ENCODE measurements at regions not wholly inside any gene's neighbourhood (a gene's known extent, or its start where the extent isn't known, plus 50 kb on each side); places are given as distances from the start of the nearest gene placed in this dataset.

DNA sequence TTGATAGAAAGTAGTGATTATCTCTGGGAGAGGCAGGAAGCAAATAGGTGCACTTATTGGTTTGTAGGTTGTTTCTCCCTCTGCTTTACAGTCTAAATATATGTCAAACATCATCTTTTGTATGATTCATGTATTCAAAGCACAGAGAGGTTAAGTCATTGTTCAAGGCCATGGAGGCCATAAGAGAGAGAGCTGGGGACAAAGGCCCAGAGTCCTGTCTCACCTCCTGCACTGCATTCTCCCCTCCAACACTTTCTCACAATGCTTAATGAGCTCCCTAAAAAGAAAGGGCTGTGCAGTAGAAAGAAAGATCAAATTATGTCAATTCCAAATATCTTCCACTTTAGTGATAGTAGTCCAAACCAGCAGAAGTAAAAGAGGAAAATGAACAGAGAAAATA lies 180.4 kb upstream of the DIO3 start:
- no peaks in the 10 kb centered on the region for H3K9me2 ChIP-seq (ENCODE audit: insufficient read depth, low read length)
- no peak overlapping the region; the same call in 1 of the 2 replicates for H2AFZ ChIP-seq (ENCODE audit: low read length)
- no peak for DNase-seq (ENCODE audit: low spot score)
- H4K20me1 ChIP-seq (ENCODE audit: insufficient read depth, low read length), result no peaks in the 10 kb centered on the region
- no TSS peak for BruUV-seq (replicated peaks)
- H3K36me3 ChIP-seq (ENCODE audit: insufficient read depth, low read length), result no peaks in the 10 kb centered on the region; the same call in 1 of the 2 replicates
- H3K4me1 ChIP-seq (ENCODE audit: insufficient read depth, low read length, poor library complexity, severe bottlenecking), result no peaks in the 10 kb centered on the region
- CTCF ChIA-PET (ENCODE audit: unreplicated experiment), result no interaction called here
- no peak overlapping the region for H3K4me3 ChIP-seq (ENCODE audit: low read depth, low read length, poor library complexity, severe bottlenecking)
- intact Hi-C loops (cut with micrococcal nuclease; ENCODE audit: unreplicated experiment), result no loop called here
- H3K4me2 ChIP-seq (ENCODE audit: low read length), result no peak overlapping the region
- peaks cover 30% of the 10 kb centered on the region for H3K9me3 ChIP-seq (ENCODE audit: low read length)
- H3K79me2 ChIP-seq (ENCODE audit: insufficient read depth, low read depth, low read length), result no peaks in the 10 kb centered on the region
- no peak overlapping the region for H3K27ac ChIP-seq (ENCODE audit: low read depth, low read length, poor library complexity, severe bottlenecking)
- POLR2A ChIA-PET, result no interaction called here
- TF ChIP-seq EZH2phosphoT487 (IDR thresholded peaks at IDR 0.05; ENCODE audit: borderline replicate concordance, low read depth, low read length), result no peak
- no peak for TF ChIP-seq CTCF (conservative IDR thresholded peaks at IDR 0.05; ENCODE audit: low read length)

DNA sequence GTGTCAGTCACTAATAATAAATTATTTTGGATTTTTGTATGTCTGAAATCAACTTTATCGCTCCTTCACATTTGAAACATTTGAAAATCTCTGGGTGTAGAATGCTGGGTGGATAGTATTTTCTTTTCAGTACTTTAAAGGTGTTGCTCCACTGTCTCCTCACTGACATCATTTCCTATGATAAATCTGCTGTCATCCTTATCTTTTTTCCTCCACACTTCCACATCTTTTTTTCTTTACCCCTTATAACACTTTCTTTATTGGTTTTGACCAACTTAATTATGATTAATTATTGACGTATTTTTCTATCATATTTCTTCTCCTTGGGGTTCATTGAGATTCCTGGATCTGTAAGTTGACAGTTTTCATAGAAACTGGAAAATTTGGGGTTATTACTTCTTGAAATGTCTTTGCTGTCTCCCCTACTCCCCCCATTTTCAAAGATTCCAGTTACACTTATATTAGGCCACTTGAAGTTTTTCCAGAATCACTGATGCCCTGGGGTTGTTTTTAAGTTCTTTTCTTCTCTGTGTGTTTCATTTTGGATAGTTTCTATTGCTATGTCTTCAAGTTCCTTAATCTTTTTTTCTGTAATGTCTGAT lies 177.5 kb upstream of the DIO3 start:
- TF ChIP-seq CTCF (conservative IDR thresholded peaks at IDR 0.05; ENCODE audit: low read length) (no peak), EZH2phosphoT487 (IDR thresholded peaks at IDR 0.05; ENCODE audit: borderline replicate concordance, low read depth, low read length) (no peak)
- Histone ChIP-seq H3K36me3 (ENCODE audit: insufficient read depth, low read length) (no peaks in the 10 kb centered on the region; the same call in 1 of the 2 replicates), H3K79me2 (ENCODE audit: insufficient read depth, low read depth, low read length) (no peaks in the 10 kb centered on the region), H3K4me2 (ENCODE audit: low read length) (no peak overlapping the region), H3K9me3 (ENCODE audit: low read length) (peaks cover 30% of the 10 kb centered on the region), H3K27ac (ENCODE audit: low read depth, low read length, poor library complexity, severe bottlenecking) (no peak overlapping the region), H3K9me2 (ENCODE audit: insufficient read depth, low read length) (no peaks in the 10 kb centered on the region), H4K20me1 (ENCODE audit: insufficient read depth, low read length) (no peaks in the 10 kb centered on the region), H3K4me1 (ENCODE audit: insufficient read depth, low read length, poor library complexity, severe bottlenecking) (no peaks in the 10 kb centered on the region), H3K4me3 (ENCODE audit: low read depth, low read length, poor library complexity, severe bottlenecking) (no peak overlapping the region), H2AFZ (ENCODE audit: low read length) (no peak overlapping the region)
- BruUV-seq (replicated peaks), result no TSS peak
- intact Hi-C loops (cut with micrococcal nuclease; ENCODE audit: unreplicated experiment), result no loop called here
- ChIA-PET CTCF (ENCODE audit: unreplicated experiment) (no interaction called here), POLR2A (no interaction called here)
- DNase-seq (ENCODE audit: low spot score), result no peak

- H2AFZ ChIP-seq (ENCODE audit: low read length), result no peak overlapping the region
- H3K27ac ChIP-seq (ENCODE audit: low read depth, low read length, poor library complexity, severe bottlenecking), result no peak overlapping the region
- H3K4me1 ChIP-seq (ENCODE audit: insufficient read depth, low read length, poor library complexity, severe bottlenecking), result peaks cover 7% of the 10 kb centered on the region
- no peak overlapping the region for H3K4me2 ChIP-seq (ENCODE audit: low read length)
- peaks cover 14% of the 10 kb centered on the region; the same call in 1 of the 2 replicates for H3K9me3 ChIP-seq (ENCODE audit: low read length)
- intact Hi-C loops (cut with micrococcal nuclease; ENCODE audit: unreplicated experiment), result no loop called here
- no peak overlapping the region for H3K4me3 ChIP-seq (ENCODE audit: low read depth, low read length, poor library complexity, severe bottlenecking)
- no peak for TF ChIP-seq EZH2phosphoT487 (IDR thresholded peaks at IDR 0.05; ENCODE audit: borderline replicate concordance, low read depth, low read length)
- no peak for TF ChIP-seq CTCF (conservative IDR thresholded peaks at IDR 0.05; ENCODE audit: low read length)
- ChIA-PET POLR2A (no interaction called here), CTCF (ENCODE audit: unreplicated experiment) (no interaction called here)
- BruUV-seq (replicated peaks), result no TSS peak
- H4K20me1 ChIP-seq (ENCODE audit: insufficient read depth, low read length), result no peaks in the 10 kb centered on the region
- no peaks in the 10 kb centered on the region for H3K9me2 ChIP-seq (ENCODE audit: insufficient read depth, low read length)
- no peak for DNase-seq (ENCODE audit: low spot score)
- no peaks in the 10 kb centered on the region for H3K79me2 ChIP-seq (ENCODE audit: insufficient read depth, low read depth, low read length)
- H3K36me3 ChIP-seq (ENCODE audit: insufficient read depth, low read length), result no peaks in the 10 kb centered on the region; the same call in 1 of the 2 replicates
Observed at GRCh38 chr14:101394374-101394773, 166.9 kb upstream of the DIO3 start.

All from OCI-LY7 (cell line).